Thyroid gland (tissue), 4 donors: ENCODE measurements at regions not wholly inside any gene's neighbourhood (a gene's known extent, or its start where the extent isn't known, plus 50 kb on each side); places are given as distances from the start of the nearest gene placed in this dataset.

Experiments
- CTCF ChIP-seq, 6 experiments: fragments of 200-600 bp in 3 of 6; fragments of 450-650 bp in 3 of 6; sonication (generic) in 3 of 6; IDR thresholded peaks; one replicate each; pipeline ENCODE4 v1.5.1; 2016 to 2019; ENCODE audit warnings: antibody characterized with exemption in 6 of 6, mild to moderate bottlenecking in 2 of 6, inconsistent platforms in 1 of 6, moderate library complexity in 1 of 6
- POLR2A ChIP-seq, 2 donors: fragments of 450-650 bp; IDR thresholded peaks; one replicate each; pipeline ENCODE4 v1.6.1; 2017; ENCODE audit warnings: antibody characterized with exemption in 2 of 2, mild to moderate bottlenecking in 2 of 2, moderate library complexity in 1 of 2

GRCh38 chr12:68434391-68435298 is 102.5 kb upstream of the MDM1 start:
- TF ChIP-seq CTCF (IDR thresholded peaks at IDR 0.05) (no peak), POLR2A (IDR thresholded peaks at IDR 0.05) (no peak)
